K562 (cell line): ENCODE measurements at regions not wholly inside any gene's neighbourhood (a gene's known extent, or its start where the extent isn't known, plus 50 kb on each side); places are given as distances from the start of the nearest gene placed in this dataset.

Experiments used
- ATAC-seq: fragments of 200-7000 bp; cut with Tn5 transposase; 3 replicates; pipeline ENCODE4 v1.9.1; 2020; ENCODE audit warnings: moderate library complexity
- BruUV-seq: library from RNA; stranded (reverse); fragments of 400-500 nt; replicated peaks from 2 replicates; lab custom pipeline; 2021; lab: Mats Ljungman, UMichigan
- CTCF ChIA-PET: fragments of 300-600 bp; formaldehyde crosslinking; extraction: SDS; loops from one replicate; lab custom pipeline; 2021; ENCODE audit warnings: low intra/inter-chr PET ratio; lab: Yijun Ruan, JAX
- POLR2A ChIA-PET: fragments of 300-600, 350-650 bp; sonication (Branson Sonifier 250); formaldehyde crosslinking; extraction: SDS; loops from one replicate; lab custom pipeline; 2021; ENCODE audit warnings: antibody characterized with exemption, inconsistent platforms; lab: Yijun Ruan, JAX
- DNase-seq, 4 experiments: peaks; one replicate each; pipeline versions ENCODE4 v3.0.0 to v3.0.0-alpha.2; 2011 to 2018; ENCODE audit warnings: low spot score in 3 of 4, mixed read lengths in 3 of 4; ENCODE audit errors: extremely low read depth in 1 of 4
- FAIRE-seq: peaks from 2 replicates; lab custom pipeline; 2011; peaks lifted over from hg19 to GRCh38; lab: Jason Lieb, UNC
- H2AFZ ChIP-seq: 2 replicates; pipeline ENCODE4 v1.6.0; 2011; ENCODE audit warnings: low read depth, low read length, control low read depth, inconsistent platforms
- H3K27ac ChIP-seq: fragments of 200-600 bp; 3 replicates; pipeline ENCODE4 v1.8.0; 2011; ENCODE audit warnings: low read depth, mild to moderate bottlenecking, control low read depth, inconsistent platforms, low read length, moderate library complexity, mixed read lengths; ENCODE audit errors: extremely low read depth
- H3K27me3 ChIP-seq, 2 experiments: fragments of 300-600 bp in 1 of 2; 2 replicates in 1 of 2; 3 replicates in 1 of 2; pipeline versions ENCODE4 v1.6.0 to v1.8.0; 2011; ENCODE audit warnings: inconsistent platforms in 2 of 2, low read length in 2 of 2, mild to moderate bottlenecking in 1 of 2, mixed read lengths in 1 of 2, moderate library complexity in 1 of 2; ENCODE audit not compliant: control insufficient read depth in 2 of 2, insufficient read depth in 2 of 2
- H3K36me3 ChIP-seq: fragments of 300-600 bp; 3 replicates; pipeline ENCODE4 v1.8.0; 2011; ENCODE audit warnings: mild to moderate bottlenecking, low read length, inconsistent platforms; ENCODE audit not compliant: control insufficient read depth, insufficient read depth
- H3K4me1 ChIP-seq, 2 experiments: fragments of 200-600 bp in 1 of 2; replicated peaks in 1 of 2; 2 replicates in 1 of 2; 3 replicates in 1 of 2; pipeline versions ENCODE4 v1.5.1 to v1.8.0; 2011; ENCODE audit warnings: inconsistent platforms in 2 of 2, low read length in 2 of 2, mild to moderate bottlenecking in 1 of 2, mixed read lengths in 1 of 2, moderate library complexity in 1 of 2; ENCODE audit not compliant: control insufficient read depth in 2 of 2, insufficient read depth in 2 of 2
- H3K4me2 ChIP-seq: 2 replicates; pipeline ENCODE4 v1.6.1; 2011; ENCODE audit warnings: low read length, control low read depth, inconsistent platforms, mixed read lengths; ENCODE audit not compliant: insufficient read depth
- H3K4me3 ChIP-seq: fragments of 200-600 bp; sonication (generic), shearing (Covaris generic); 2 replicates; pipeline ENCODE4 v1.5.1; 2016; ENCODE audit warnings: control low read depth, inconsistent platforms
- H3K79me2 ChIP-seq: fragments of 200-600 bp; 3 replicates; pipeline ENCODE4 v1.8.0; 2011; ENCODE audit warnings: low read length, inconsistent platforms; ENCODE audit not compliant: control insufficient read depth, insufficient read depth
- H3K9ac ChIP-seq, 2 experiments: 2 replicates each; pipeline versions ENCODE4 v1.6.0 to v1.6.1; 2011; ENCODE audit warnings: low read depth in 2 of 2, low read length in 2 of 2, control low read depth in 1 of 2, inconsistent platforms in 1 of 2, mild to moderate bottlenecking in 1 of 2, mixed read lengths in 1 of 2; ENCODE audit not compliant: insufficient read depth in 1 of 2
- H3K9me1 ChIP-seq: one replicate; pipeline ENCODE4 v1.6.0; 2011; ENCODE audit warnings: inconsistent platforms, mild to moderate bottlenecking, low read length, moderate library complexity; ENCODE audit not compliant: control insufficient read depth, insufficient read depth
- H3K9me3 ChIP-seq: replicated peaks from 2 replicates; pipeline ENCODE4 v1.5.1; 2011; ENCODE audit warnings: low read depth, low read length, inconsistent platforms; ENCODE audit not compliant: control insufficient read depth, insufficient read depth
- H4K20me1 ChIP-seq: replicated peaks from 2 replicates; pipeline ENCODE4 v1.6.1; 2011; ENCODE audit warnings: low read length, inconsistent platforms, mixed read lengths; ENCODE audit not compliant: control insufficient read depth, insufficient read depth
- BCLAF1 ChIP-seq, 2 experiments: fragments of 450-650 bp in 1 of 2; IDR thresholded peaks; 2 replicates each; pipeline ENCODE4 v1.6.1; 2011 to 2017; ENCODE audit warnings: low read depth in 2 of 2, antibody characterized with exemption in 1 of 2, borderline replicate concordance in 1 of 2, low read length in 1 of 2, mild to moderate bottlenecking in 1 of 2, mixed read lengths in 1 of 2; ENCODE audit not compliant: control insufficient read depth in 1 of 2
- CBX2 ChIP-seq: fragments of 200-600 bp; sonication (generic); IDR thresholded peaks from one replicate; pipeline ENCODE4 v1.6.1; 2012; ENCODE audit warnings: mild to moderate bottlenecking, low read length, inconsistent platforms; ENCODE audit not compliant: insufficient read depth, poor library complexity, severe bottlenecking
- KLF6 ChIP-seq: fragments of 250-450 bp; sonication (Bioruptor Pico); IDR thresholded peaks from 2 replicates; pipeline ENCODE4 v1.4.0; 2020; ENCODE audit warnings: mild to moderate bottlenecking, moderate library complexity, borderline replicate concordance
- RUNX1 ChIP-seq: sonication (generic); IDR thresholded peaks from 2 replicates; pipeline ENCODE4 v1.6.1; 2016; ENCODE audit warnings: antibody characterized with exemption, low read depth
- TSHZ1 ChIP-seq: fragments of 250-450 bp; sonication (Bioruptor Pico); IDR thresholded peaks from 2 replicates; pipeline ENCODE4 v1.4.0; 2020; ENCODE audit warnings: mild to moderate bottlenecking, moderate library complexity
- ZNF121 ChIP-seq: sonication (generic); formaldehyde crosslinking; conservative IDR thresholded peaks from 2 replicates; pipeline ENCODE4 v1.8.0; 2022; ENCODE audit warnings: missing genetic modification reagents
- ZNF407 ChIP-seq: fragments of 450-650 bp; IDR thresholded peaks from 2 replicates; pipeline ENCODE4 v1.6.1; 2016; ENCODE audit warnings: low read depth
- WGBS: fragments of 100-300 bp; shearing (Covaris generic); methylation state at CpG from one replicate; pipeline ENCODE4 v1.1.6; 2016; ENCODE audit warnings: low coverage, mixed read lengths; ENCODE audit not compliant: insufficient coverage; ENCODE audit errors: missing lambda C conversion rate; 5-methylcytosine and 5-hydroxymethylcytosine counted together
- in situ Hi-C: fragments of 300-500 bp; cut with MboI; formaldehyde crosslinking; loops from 4 replicates; pipeline ENCODE4 v1.15.0; 2018; ENCODE audit warnings: inconsistent platforms, mixed read lengths
- intact Hi-C: fragments of 100-400 bp; cut with micrococcal nuclease; formaldehyde crosslinking; loops from 2 replicates; pipeline ENCODE4 v1.14.2; 2022

- POLR2A ChIA-PET, result no interaction called here
- no peak overlapping the region for H3K4me2 ChIP-seq
- H2AFZ ChIP-seq, result no peak overlapping the region
- no peaks in the 10 kb centered on the region for H3K36me3 ChIP-seq
- ATAC-seq, result no peak
- in situ Hi-C loops (no loop called here), intact Hi-C loops (no loop called here)
- H3K79me2 ChIP-seq, result no peaks in the 10 kb centered on the region
- no TSS peak for BruUV-seq
- H3K4me3 ChIP-seq, result no peak overlapping the region
- no peak for FAIRE-seq
- no peak for DNase-seq
- no peak overlapping the region for H3K9ac ChIP-seq
- no peaks in the 10 kb centered on the region for H3K4me1 ChIP-seq
- WGBS, result 0% methylated on average over 1 of the region's 1 CpG
- H4K20me1 ChIP-seq, result no peaks in the 10 kb centered on the region
- H3K27me3 ChIP-seq, result no peaks in the 10 kb centered on the region; a peak in 1 of 5 replicates
- CTCF ChIA-PET, result no interaction called here
- H3K9me1 ChIP-seq, result no peaks in the 10 kb centered on the region
- no peaks in the 10 kb centered on the region for H3K9me3 ChIP-seq
- no peak overlapping the region for H3K27ac ChIP-seq
- TF ChIP-seq ZNF121 (no peak), CBX2 (no peak), TSHZ1 (CRISPR knock-in tag) (no peak), ZNF407 (no peak), RUNX1 (no peak), KLF6 (CRISPR knock-in tag) (no peak), BCLAF1 (IDR thresholded peaks at IDR 0.05; ENCODE audit: borderline replicate concordance in 1 of 2, control insufficient read depth in 1 of 2, low read depth in 2 of 2, low read length in 1 of 2) (no peak)
Observed at GRCh38 chr3:107921038-107921437, 169.8 kb downstream of the CD47 start.
